ENCODE measurements at regions not wholly inside any gene's neighbourhood (a gene's known extent, or its start where the extent isn't known, plus 50 kb on each side); places are given as distances from the start of the nearest gene placed in this dataset.

DNA sequence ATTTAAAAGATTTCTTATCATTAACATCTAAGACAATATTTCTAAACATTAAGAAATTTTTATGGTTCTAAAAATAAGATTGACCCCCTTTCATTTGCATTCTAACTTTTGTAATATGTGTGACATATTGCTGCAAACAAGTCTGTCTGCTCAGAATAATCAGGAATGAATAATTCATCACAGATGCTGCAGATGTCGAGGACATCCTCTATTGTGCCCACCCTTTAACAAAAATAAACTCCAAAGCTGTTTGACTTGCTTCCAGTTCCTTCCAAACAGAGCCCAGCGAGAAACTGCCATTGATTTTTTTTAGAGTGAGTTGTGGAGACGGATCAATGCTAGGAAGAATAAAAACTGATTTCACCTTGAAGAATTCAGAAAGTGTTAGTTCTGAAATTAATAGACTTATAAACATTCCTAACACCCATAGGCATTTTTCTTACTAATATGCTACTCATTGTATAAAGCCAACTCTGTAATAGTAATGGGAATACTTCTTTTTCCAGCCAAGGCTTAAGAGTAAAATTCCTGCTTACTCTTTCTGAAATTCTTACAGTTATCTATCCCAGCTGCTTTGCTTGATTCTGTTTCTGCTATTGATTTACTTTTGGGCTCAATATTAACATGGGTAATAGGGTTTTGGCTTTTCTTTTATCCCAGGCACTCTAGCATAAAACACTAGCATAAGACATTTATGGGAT is 244.8 kb upstream of the FAM83B start:
- DNase-seq (ENCODE audit: low read depth), result no peak
- no peak for TF ChIP-seq CTCF (IDR thresholded peaks at IDR 0.05; ENCODE audit: low read depth, low read length, missing control alignments)
- H3K4me3 ChIP-seq (ENCODE audit: low read depth, low read length), result no peak overlapping the region
- in situ Hi-C loops (cut with HindIII; ENCODE audit: low sequenced_read_pairs), result no loop called here

DNA sequence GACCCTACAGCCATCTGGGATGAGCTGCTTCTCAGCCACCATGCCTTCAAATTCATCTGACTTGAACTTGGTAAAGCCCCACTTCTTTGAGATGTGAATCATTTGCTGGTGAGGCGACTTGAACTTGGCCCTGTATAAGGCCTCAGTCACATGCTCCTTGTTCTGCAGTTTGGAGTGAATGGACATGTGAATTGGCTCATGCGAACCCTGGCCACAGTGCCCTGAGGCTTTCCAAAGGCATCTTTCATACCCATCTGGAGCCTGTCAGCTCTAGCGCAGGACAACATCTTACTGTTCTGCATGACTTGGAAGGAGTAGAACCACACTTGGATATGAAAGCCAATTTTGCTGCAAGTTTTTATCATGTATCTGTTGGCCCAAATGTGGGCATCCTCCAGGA is 244.0 kb upstream of the FAM83B start:
- in situ Hi-C loops (cut with HindIII; ENCODE audit: low sequenced_read_pairs), result no loop called here
- no peak for DNase-seq (ENCODE audit: low read depth)
- H3K4me3 ChIP-seq (ENCODE audit: low read depth, low read length), result no peak overlapping the region
- TF ChIP-seq CTCF (IDR thresholded peaks at IDR 0.05; ENCODE audit: low read depth, low read length, missing control alignments), result no peak

DNA sequence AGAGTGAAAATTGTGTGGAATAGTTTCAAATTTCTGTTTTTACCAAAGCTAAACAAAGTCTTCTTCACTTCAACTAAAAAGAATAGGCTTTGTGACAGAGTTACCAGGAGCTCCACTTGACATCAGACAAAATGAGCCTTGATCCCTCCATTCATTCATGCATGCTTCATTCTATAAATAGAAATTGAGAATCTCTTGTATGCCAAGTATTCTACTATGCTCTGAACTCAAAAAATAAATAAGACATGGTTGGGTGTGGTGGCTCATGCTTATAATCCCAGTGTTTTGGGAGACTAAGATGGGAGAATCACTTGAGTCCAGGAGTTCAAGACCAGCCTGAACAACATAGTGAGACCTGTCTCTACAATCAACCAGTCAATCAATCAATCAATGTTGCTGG is 236.6 kb upstream of the FAM83B start:
- H3K4me3 ChIP-seq (ENCODE audit: low read depth, low read length), result no peak overlapping the region
- in situ Hi-C loops (cut with HindIII; ENCODE audit: low sequenced_read_pairs), result no loop called here
- no peak for TF ChIP-seq CTCF (IDR thresholded peaks at IDR 0.05; ENCODE audit: low read depth, low read length, missing control alignments)
- no peak for DNase-seq (ENCODE audit: low read depth)

GRCh38 chr6:54613596-54613995 is 233.0 kb upstream of the FAM83B start:
- H3K4me3 ChIP-seq (ENCODE audit: low read depth, low read length), result no peak overlapping the region
- in situ Hi-C loops (cut with HindIII; ENCODE audit: low sequenced_read_pairs), result no loop called here
- TF ChIP-seq CTCF (IDR thresholded peaks at IDR 0.05; ENCODE audit: low read depth, low read length, missing control alignments), result no peak
- no peak for DNase-seq (ENCODE audit: low read depth)

DNA sequence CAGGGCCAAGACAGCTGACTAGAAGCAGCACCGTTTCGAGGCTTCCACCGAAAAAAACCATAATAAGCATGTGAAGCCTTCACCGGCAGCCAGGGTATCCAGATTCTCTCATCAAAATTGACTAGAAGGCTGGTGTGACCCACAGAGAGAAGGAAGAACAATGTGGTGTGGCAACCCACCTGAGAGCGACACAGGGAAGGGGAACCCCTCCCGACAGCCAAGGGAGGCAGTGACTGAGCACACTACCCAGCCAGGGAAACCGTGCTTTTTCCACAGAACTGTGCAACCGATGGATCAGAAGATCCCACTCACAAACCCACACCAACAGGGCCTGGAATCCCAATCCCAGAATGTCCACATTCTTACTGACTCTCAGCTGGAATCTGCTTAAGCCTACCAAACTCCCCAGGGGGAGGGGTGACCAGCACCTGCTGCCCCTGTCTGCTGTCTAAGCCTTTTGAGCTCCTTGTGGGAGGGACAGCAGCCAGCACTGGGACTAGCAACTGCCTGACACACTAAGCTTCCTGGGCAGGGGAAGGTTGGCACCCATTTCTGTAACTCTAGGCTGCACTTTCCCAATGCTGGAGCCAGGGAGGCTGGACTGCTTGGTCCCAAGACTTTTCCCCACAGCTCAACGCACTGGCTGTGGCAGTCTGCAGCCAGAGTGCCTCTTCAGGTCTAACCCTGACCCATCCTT is 231.9 kb upstream of the FAM83B start:
- in situ Hi-C loops (cut with HindIII; ENCODE audit: low sequenced_read_pairs), result no loop called here
- no peak for TF ChIP-seq CTCF (IDR thresholded peaks at IDR 0.05; ENCODE audit: low read depth, low read length, missing control alignments)
- DNase-seq (ENCODE audit: low read depth), result no peak
- no peak overlapping the region for H3K4me3 ChIP-seq (ENCODE audit: low read depth, low read length)

GRCh38 chr6:54617730-54618129 is 228.8 kb upstream of the FAM83B start:
- in situ Hi-C loops (cut with HindIII; ENCODE audit: low sequenced_read_pairs), result no loop called here
- no peak overlapping the region for H3K4me3 ChIP-seq (ENCODE audit: low read depth, low read length)
- peak; percentile 62 for DNase-seq (ENCODE audit: low read depth)
- TF ChIP-seq CTCF (IDR thresholded peaks at IDR 0.05; ENCODE audit: low read depth, low read length, missing control alignments), result no peak

Measured in astrocyte of the cerebellum (primary cell).